OCI-LY3 (cell line): ENCODE measurements at regions not wholly inside any gene's neighbourhood (a gene's known extent, or its start where the extent isn't known, plus 50 kb on each side); places are given as distances from the start of the nearest gene placed in this dataset.

Experiments used
- EZH2phosphoT487 ChIP-seq: fragments of 200-600 bp; shearing (Covaris generic); IDR thresholded peaks from 2 replicates; pipeline ENCODE4 v1.6.1; 2018; ENCODE audit warnings: antibody characterized with exemption, mixed run types, low read depth
- TF ChIP-seq, protein P1 (sequence below): fragments of 200-600, 300-600 bp; sonication (generic); IDR thresholded peaks from 2 replicates; pipeline ENCODE4 v1.5.1; 2014; ENCODE audit warnings: antibody characterized with exemption, low read length, low read depth

DNA sequence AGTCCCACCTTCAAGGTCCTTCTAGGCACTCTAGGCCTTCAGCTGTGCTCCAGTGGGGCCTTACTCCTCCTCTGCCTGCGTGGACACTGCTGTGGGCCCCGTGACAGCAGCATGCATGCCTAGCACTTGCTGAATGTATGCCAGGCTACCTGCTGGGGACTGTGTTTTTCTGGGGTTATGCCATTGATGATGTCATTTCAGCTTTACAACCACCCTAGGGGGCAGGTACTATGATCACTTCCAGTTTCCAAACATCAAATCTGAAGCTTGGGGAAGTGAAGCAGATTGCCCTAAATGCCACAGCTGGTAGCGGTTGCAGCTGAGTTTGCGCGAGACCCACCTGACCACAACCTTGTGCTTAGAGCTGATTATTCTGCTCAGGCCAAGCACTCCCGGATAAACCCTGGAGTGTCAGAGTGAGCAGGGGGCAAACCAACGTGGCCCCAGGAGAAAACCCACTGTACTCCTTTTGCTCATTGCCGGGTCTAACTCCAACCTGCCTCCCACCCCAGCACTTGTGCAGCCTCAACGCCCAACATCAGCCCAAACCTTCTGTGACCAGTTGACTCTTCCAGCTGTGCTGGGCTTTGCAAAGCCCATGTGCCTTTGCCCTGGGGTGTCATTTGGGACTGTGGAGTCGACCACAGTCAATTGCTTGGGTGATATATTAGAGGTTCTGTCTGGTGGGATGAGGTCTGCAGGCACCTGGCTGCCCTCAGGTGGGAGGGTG is 168.4 kb downstream of the ENGASE start:
- TF ChIP-seq, protein P1, sequence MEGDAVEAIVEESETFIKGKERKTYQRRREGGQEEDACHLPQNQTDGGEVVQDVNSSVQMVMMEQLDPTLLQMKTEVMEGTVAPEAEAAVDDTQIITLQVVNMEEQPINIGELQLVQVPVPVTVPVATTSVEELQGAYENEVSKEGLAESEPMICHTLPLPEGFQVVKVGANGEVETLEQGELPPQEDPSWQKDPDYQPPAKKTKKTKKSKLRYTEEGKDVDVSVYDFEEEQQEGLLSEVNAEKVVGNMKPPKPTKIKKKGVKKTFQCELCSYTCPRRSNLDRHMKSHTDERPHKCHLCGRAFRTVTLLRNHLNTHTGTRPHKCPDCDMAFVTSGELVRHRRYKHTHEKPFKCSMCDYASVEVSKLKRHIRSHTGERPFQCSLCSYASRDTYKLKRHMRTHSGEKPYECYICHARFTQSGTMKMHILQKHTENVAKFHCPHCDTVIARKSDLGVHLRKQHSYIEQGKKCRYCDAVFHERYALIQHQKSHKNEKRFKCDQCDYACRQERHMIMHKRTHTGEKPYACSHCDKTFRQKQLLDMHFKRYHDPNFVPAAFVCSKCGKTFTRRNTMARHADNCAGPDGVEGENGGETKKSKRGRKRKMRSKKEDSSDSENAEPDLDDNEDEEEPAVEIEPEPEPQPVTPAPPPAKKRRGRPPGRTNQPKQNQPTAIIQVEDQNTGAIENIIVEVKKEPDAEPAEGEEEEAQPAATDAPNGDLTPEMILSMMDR = no peak
- TF ChIP-seq EZH2phosphoT487 = no peak
